ENCODE measurements at regions not wholly inside any gene's neighbourhood (a gene's known extent, or its start where the extent isn't known, plus 50 kb on each side); places are given as distances from the start of the nearest gene placed in this dataset.
A peak's percentile ranks its signal among the peaks of the same experiment; 100 is the strongest.
"Not testable (repeated sequence)": the region's sequence is repeated elsewhere in the genome, so short reads cannot be mapped to it uniquely, and the experiment has no call there.

GRCh38 chr22:27602390-27602789 lies 199.2 kb downstream of the MN1 start:
- ATAC-seq (replicated peaks in 1 of 2), result no peak
- Mint-ChIP-seq H3K9me3 (no peaks in the 10 kb centered on the region), H3K36me3 (ENCODE audit: insufficient read depth in 2 of 2) (no peaks in the 10 kb centered on the region), H3K4me1 (ENCODE audit: low read depth) (no peaks in the 10 kb centered on the region), H3K27me3 (ENCODE audit: low read depth) (no peaks in the 10 kb centered on the region), H3K27ac (no peak overlapping the region), H3K4me3 (no peak overlapping the region)
- no peak for DNase-seq

- H3K27ac Mint-ChIP-seq, result no peak overlapping the region
- H3K36me3 Mint-ChIP-seq (ENCODE audit: insufficient read depth in 2 of 2), result no peaks in the 10 kb centered on the region
- no peak for ATAC-seq (replicated peaks in 1 of 2)
- no peak overlapping the region for H3K4me3 Mint-ChIP-seq
- no peaks in the 10 kb centered on the region for H3K4me1 Mint-ChIP-seq (ENCODE audit: low read depth)
- no peaks in the 10 kb centered on the region for H3K27me3 Mint-ChIP-seq (ENCODE audit: low read depth)
- no peaks in the 10 kb centered on the region for H3K9me3 Mint-ChIP-seq
- no peak for DNase-seq
Measured at GRCh38 chr22:27603111-27603799, 198.3 kb downstream of the MN1 start.

GRCh38 chr22:27603800-27604144 lies 197.8 kb downstream of the MN1 start:
- Mint-ChIP-seq H3K4me1 (ENCODE audit: low read depth) (no peaks in the 10 kb centered on the region), H3K27ac (no peak overlapping the region), H3K4me3 (no peak overlapping the region), H3K27me3 (ENCODE audit: low read depth) (no peaks in the 10 kb centered on the region), H3K36me3 (ENCODE audit: insufficient read depth in 2 of 2) (no peaks in the 10 kb centered on the region), H3K9me3 (no peaks in the 10 kb centered on the region)
- no peak for ATAC-seq (replicated peaks in 1 of 2)
- DNase-seq, result no peak

- DNase-seq (no peak), ATAC-seq (replicated peaks in 1 of 2) (no peak)
- Mint-ChIP-seq H3K27me3 (ENCODE audit: low read depth) (no peaks in the 10 kb centered on the region), H3K36me3 (ENCODE audit: insufficient read depth in 2 of 2) (no peaks in the 10 kb centered on the region), H3K27ac (no peak overlapping the region), H3K4me1 (ENCODE audit: low read depth) (no peaks in the 10 kb centered on the region), H3K4me3 (no peak overlapping the region), H3K9me3 (no peaks in the 10 kb centered on the region)
Measured at GRCh38 chr22:27605390-27605789, 196.2 kb downstream of the MN1 start.

- H3K27me3 Mint-ChIP-seq (ENCODE audit: low read depth); H3K36me3 Mint-ChIP-seq (ENCODE audit: insufficient read depth in 2 of 2); ATAC-seq (replicated peaks in 1 of 2); H3K27ac Mint-ChIP-seq; DNase-seq; H3K4me1 Mint-ChIP-seq (ENCODE audit: low read depth); H3K4me3 Mint-ChIP-seq; H3K9me3 Mint-ChIP-seq: not testable (repeated sequence)
Measured at GRCh38 chr22:27607750-27608149, 193.8 kb downstream of the MN1 start.

- H3K27ac Mint-ChIP-seq, result no peak overlapping the region
- no peaks in the 10 kb centered on the region for H3K36me3 Mint-ChIP-seq (ENCODE audit: insufficient read depth in 2 of 2)
- ATAC-seq (replicated peaks in 1 of 2) (no peak), DNase-seq (no peak)
- no peaks in the 10 kb centered on the region for H3K9me3 Mint-ChIP-seq
- no peaks in the 10 kb centered on the region for H3K4me1 Mint-ChIP-seq (ENCODE audit: low read depth)
- peaks cover 16% of the 10 kb centered on the region for H3K27me3 Mint-ChIP-seq (ENCODE audit: low read depth)
- H3K4me3 Mint-ChIP-seq, result no peak overlapping the region
Measured at GRCh38 chr22:27609451-27609888, 192.1 kb downstream of the MN1 start.

GRCh38 chr22:27610164-27610563 lies 191.4 kb downstream of the MN1 start:
- H3K36me3 Mint-ChIP-seq (ENCODE audit: insufficient read depth in 2 of 2); DNase-seq; H3K27ac Mint-ChIP-seq; ATAC-seq (replicated peaks in 1 of 2); H3K9me3 Mint-ChIP-seq; H3K4me3 Mint-ChIP-seq; H3K4me1 Mint-ChIP-seq (ENCODE audit: low read depth): not testable (repeated sequence)
- H3K27me3 Mint-ChIP-seq (ENCODE audit: low read depth), result peaks cover 22% of the 10 kb centered on the region

- Mint-ChIP-seq H3K27me3 (ENCODE audit: low read depth) (peaks cover 22% of the 10 kb centered on the region), H3K4me1 (ENCODE audit: low read depth) (no peaks in the 10 kb centered on the region), H3K9me3 (no peaks in the 10 kb centered on the region), H3K27ac (no peak overlapping the region), H3K4me3 (no peak overlapping the region), H3K36me3 (ENCODE audit: insufficient read depth in 2 of 2) (no peaks in the 10 kb centered on the region)
- ATAC-seq (replicated peaks in 1 of 2) (no peak), DNase-seq (no peak)
Measured at GRCh38 chr22:27610863-27611786, 190.4 kb downstream of the MN1 start.

GRCh38 chr22:27612115-27612514 lies 189.4 kb downstream of the MN1 start:
- Mint-ChIP-seq H3K36me3 (ENCODE audit: insufficient read depth in 2 of 2) (no peaks in the 10 kb centered on the region), H3K27me3 (ENCODE audit: low read depth) (peaks cover 22% of the 10 kb centered on the region), H3K27ac (no peak overlapping the region), H3K4me1 (ENCODE audit: low read depth) (no peaks in the 10 kb centered on the region), H3K4me3 (no peak overlapping the region), H3K9me3 (no peaks in the 10 kb centered on the region)
- ATAC-seq (replicated peaks in 1 of 2) (no peak), DNase-seq (no peak)

GRCh38 chr22:27613099-27614005 lies 188.2 kb downstream of the MN1 start:
- Mint-ChIP-seq H3K9me3 (no peaks in the 10 kb centered on the region), H3K4me1 (ENCODE audit: low read depth) (no peaks in the 10 kb centered on the region), H3K4me3 (peak overlapping the region in 1 of 2 donors; percentile 3), H3K27me3 (ENCODE audit: low read depth) (peaks cover 22% of the 10 kb centered on the region), H3K36me3 (ENCODE audit: insufficient read depth in 2 of 2) (no peaks in the 10 kb centered on the region), H3K27ac (no peak overlapping the region)
- DNase-seq, result no peak
- no peak for ATAC-seq (replicated peaks in 1 of 2)

- H3K9me3 Mint-ChIP-seq, result no peaks in the 10 kb centered on the region
- H3K4me1 Mint-ChIP-seq (ENCODE audit: low read depth), result no peaks in the 10 kb centered on the region
- H3K36me3 Mint-ChIP-seq (ENCODE audit: insufficient read depth in 2 of 2), result no peaks in the 10 kb centered on the region
- H3K27ac Mint-ChIP-seq, result no peak overlapping the region
- no peak for ATAC-seq (replicated peaks in 1 of 2)
- H3K27me3 Mint-ChIP-seq (ENCODE audit: low read depth), result peaks cover 22% of the 10 kb centered on the region
- no peak for DNase-seq
- no peak overlapping the region for H3K4me3 Mint-ChIP-seq
Measured at GRCh38 chr22:27614006-27614649, 187.4 kb downstream of the MN1 start.

- no peak overlapping the region for H3K4me3 Mint-ChIP-seq
- ATAC-seq (replicated peaks in 1 of 2) (no peak), DNase-seq (no peak)
- H3K27me3 Mint-ChIP-seq (ENCODE audit: low read depth), result peaks cover 22% of the 10 kb centered on the region
- H3K36me3 Mint-ChIP-seq (ENCODE audit: insufficient read depth in 2 of 2), result no peaks in the 10 kb centered on the region
- no peaks in the 10 kb centered on the region for H3K4me1 Mint-ChIP-seq (ENCODE audit: low read depth)
- H3K9me3 Mint-ChIP-seq, result no peaks in the 10 kb centered on the region
- H3K27ac Mint-ChIP-seq, result no peak overlapping the region
Measured at GRCh38 chr22:27614650-27615007, 186.9 kb downstream of the MN1 start.
